Right forelimb (tissue), 1 donor: ENCODE measurements at regions not wholly inside any gene's neighbourhood (a gene's known extent, or its start where the extent isn't known, plus 50 kb on each side); places are given as distances from the start of the nearest gene placed in this dataset.
"Not testable (repeated sequence)": the region's sequence is repeated elsewhere in the genome, so short reads cannot be mapped to it uniquely, and the experiment has no call there.

Source experiments
- DNase-seq: peaks from one replicate; pipeline ENCODE4 v3.0.0-alpha.2; 2018

- no peak for DNase-seq
These were observed 180.4 kb upstream of the PPP1R26 start for GRCh38 chr9:135299239-135299590.

- DNase-seq: peak; percentile 17
These were observed 179.8 kb upstream of the PPP1R26 start for GRCh38 chr9:135299651-135300345.

- peak; percentile 29 for DNase-seq
These were observed 179.0 kb upstream of the PPP1R26 start for GRCh38 chr9:135300346-135301141.

GRCh38 chr9:135301271-135302263, 178.0 kb upstream of the PPP1R26 start:
- peak; percentile 29 for DNase-seq

GRCh38 chr9:135302329-135303279, 177.0 kb upstream of the PPP1R26 start:
- peak; percentile 22 for DNase-seq

GRCh38 chr9:135303280-135303647, 176.3 kb upstream of the PPP1R26 start:
- peak; percentile 13 for DNase-seq

- DNase-seq: no peak
These were observed 175.6 kb upstream of the PPP1R26 start for GRCh38 chr9:135303865-135304499.

GRCh38 chr9:135304886-135305285, 174.7 kb upstream of the PPP1R26 start:
- DNase-seq: no peak

- DNase-seq: no peak
These were observed 173.9 kb upstream of the PPP1R26 start for GRCh38 chr9:135305546-135306180.

- no peak for DNase-seq
These were observed 172.9 kb upstream of the PPP1R26 start for GRCh38 chr9:135306699-135307098.

- no peak for DNase-seq
These were observed 172.3 kb upstream of the PPP1R26 start for GRCh38 chr9:135307300-135307699.

GRCh38 chr9:135307919-135308318, 171.7 kb upstream of the PPP1R26 start:
- not testable (repeated sequence) for DNase-seq

- no peak for DNase-seq
These were observed 170.5 kb upstream of the PPP1R26 start for GRCh38 chr9:135308821-135309762.

GRCh38 chr9:135309763-135310125, 169.8 kb upstream of the PPP1R26 start:
- DNase-seq: no peak

GRCh38 chr9:135310134-135310533, 169.4 kb upstream of the PPP1R26 start:
- no peak for DNase-seq

GRCh38 chr9:135315572-135315971, 164.0 kb upstream of the PPP1R26 start:
- DNase-seq: no peak

- peak; percentile 7 for DNase-seq
These were observed 159.3 kb upstream of the PPP1R26 start for GRCh38 chr9:135320331-135320730.

GRCh38 chr9:135320943-135321342, 158.6 kb upstream of the PPP1R26 start:
- peak; percentile 13 for DNase-seq

GRCh38 chr9:135321580-135321979, 158.0 kb upstream of the PPP1R26 start:
- peak; percentile 21 for DNase-seq

GRCh38 chr9:135324329-135324728, 155.3 kb upstream of the PPP1R26 start:
- no peak for DNase-seq
